Endothelial cell of umbilical vein (primary cell): ENCODE measurements at regions not wholly inside any gene's neighbourhood (a gene's known extent, or its start where the extent isn't known, plus 50 kb on each side); places are given as distances from the start of the nearest gene placed in this dataset.
"Not testable (repeated sequence)": the region's sequence is repeated elsewhere in the genome, so short reads cannot be mapped to it uniquely, and the experiment has no call there.

Source experiments
- CTCF ChIP-seq, 2 donors: IDR thresholded peaks; 1 replicate in 1 of 2; 2 replicates in 1 of 2; pipeline ENCODE4 v1.5.1; 2011; ENCODE audit warnings: low read length in 2 of 2, mild to moderate bottlenecking in 2 of 2, moderate library complexity in 2 of 2, control low read depth in 1 of 2, inconsistent platforms in 1 of 2, low read depth in 1 of 2; ENCODE audit not compliant: insufficient read depth in 1 of 2; ENCODE audit errors: extremely low read depth in 1 of 2
- EZH2 ChIP-seq: IDR thresholded peaks from 2 replicates; pipeline ENCODE4 v1.6.1; 2012; ENCODE audit warnings: borderline replicate concordance, low read depth, mild to moderate bottlenecking, moderate library complexity, low read length, inconsistent platforms; ENCODE audit not compliant: severe bottlenecking
- FOS ChIP-seq: IDR thresholded peaks from 2 replicates; pipeline ENCODE4 v1.6.1; 2011; ENCODE audit warnings: mild to moderate bottlenecking, low read length, moderate library complexity, borderline replicate concordance; ENCODE audit not compliant: insufficient read depth
- JUN ChIP-seq: IDR thresholded peaks from 2 replicates; pipeline ENCODE4 v1.6.1; 2011; ENCODE audit warnings: borderline replicate concordance, low read depth; ENCODE audit not compliant: insufficient read length, insufficient read depth
- MAX ChIP-seq: IDR thresholded peaks from 2 replicates; pipeline ENCODE4 v1.6.1; 2011; ENCODE audit not compliant: insufficient read depth, insufficient read length
- MYC ChIP-seq: IDR thresholded peaks from one replicate; pipeline ENCODE4 v1.6.1; 2011; ENCODE audit warnings: mild to moderate bottlenecking, low read depth, low read length
- POLR2A ChIP-seq: IDR thresholded peaks from 2 replicates; pipeline ENCODE4 v1.6.1; 2012; ENCODE audit warnings: low read depth, mild to moderate bottlenecking, control low read depth, low read length
- POLR2AphosphoS5 ChIP-seq: IDR thresholded peaks from 2 replicates; pipeline ENCODE4 v1.6.1; 2012; ENCODE audit warnings: low read depth, mild to moderate bottlenecking, control low read depth, low read length, moderate library complexity; ENCODE audit not compliant: insufficient read depth

GRCh38 chr2:89985650-89986049, 1294.2 kb downstream of the RPIA start:
- TF ChIP-seq CTCF (IDR thresholded peaks at IDR 0.05; ENCODE audit: extremely low read depth in 1 of 2, insufficient read depth in 1 of 2, low read depth in 1 of 2, low read length in 2 of 2); POLR2A; JUN; MYC; FOS; EZH2; MAX; POLR2AphosphoS5: not testable (repeated sequence)
